Body of pancreas (tissue), 4 donors: ENCODE measurements at regions not wholly inside any gene's neighbourhood (a gene's known extent, or its start where the extent isn't known, plus 50 kb on each side); places are given as distances from the start of the nearest gene placed in this dataset.

Source experiments
- CTCF ChIP-seq, 7 experiments: fragments of 450-650 bp in 4 of 7; fragments of 200-600 bp in 3 of 7; sonication (generic) in 3 of 7; IDR thresholded peaks; one replicate each; pipeline ENCODE4 v1.5.1; 2016 to 2019; ENCODE audit warnings: antibody characterized with exemption in 7 of 7
- POLR2A ChIP-seq, 3 donors: fragments of 450-650 bp; IDR thresholded peaks; one replicate each; pipeline ENCODE4 v1.6.1; 2016; ENCODE audit warnings: antibody characterized with exemption in 3 of 3, mild to moderate bottlenecking in 2 of 3

DNA sequence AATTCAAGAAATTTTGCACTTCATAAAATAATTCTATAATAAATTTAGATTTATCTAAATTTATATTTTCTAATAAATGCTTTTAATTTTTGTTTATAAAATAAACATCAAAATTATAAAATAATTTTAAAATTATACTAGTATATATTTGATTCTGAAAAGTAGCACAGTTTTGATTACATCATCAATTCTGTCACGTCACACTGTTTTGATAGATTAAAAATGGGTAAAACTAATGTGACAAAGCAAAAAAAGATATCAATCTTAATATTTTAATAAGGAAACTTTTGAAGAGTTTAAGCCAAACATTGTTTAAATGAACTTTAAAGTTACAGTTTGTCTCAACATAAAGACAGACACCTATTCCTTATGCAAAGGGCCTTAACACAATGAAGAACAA is 1001.8 kb downstream of the KCNT2 start:
- no peak for TF ChIP-seq CTCF (IDR thresholded peaks at IDR 0.05)
- no peak for TF ChIP-seq POLR2A (IDR thresholded peaks at IDR 0.05)
